Fibroblast of lung (primary cell): ENCODE measurements at regions not wholly inside any gene's neighbourhood (a gene's known extent, or its start where the extent isn't known, plus 50 kb on each side); places are given as distances from the start of the nearest gene placed in this dataset.

Experiments
- EZH2 ChIP-seq: IDR thresholded peaks from 2 replicates; pipeline ENCODE4 v1.5.1; 2012; ENCODE audit warnings: low read length, control low read depth, mild to moderate bottlenecking; ENCODE audit errors: missing control alignments
- TF ChIP-seq, protein P1 (sequence below), 2 donors: IDR thresholded peaks in 1 of 2; conservative IDR thresholded peaks in 1 of 2; 1 replicate in 1 of 2; 2 replicates in 1 of 2; pipeline ENCODE4 v1.5.1; 2011 to 2012; ENCODE audit warnings: low read length in 2 of 2, control low read depth in 1 of 2, inconsistent platforms in 1 of 2, low read depth in 1 of 2, mild to moderate bottlenecking in 1 of 2

- TF ChIP-seq, protein P1, sequence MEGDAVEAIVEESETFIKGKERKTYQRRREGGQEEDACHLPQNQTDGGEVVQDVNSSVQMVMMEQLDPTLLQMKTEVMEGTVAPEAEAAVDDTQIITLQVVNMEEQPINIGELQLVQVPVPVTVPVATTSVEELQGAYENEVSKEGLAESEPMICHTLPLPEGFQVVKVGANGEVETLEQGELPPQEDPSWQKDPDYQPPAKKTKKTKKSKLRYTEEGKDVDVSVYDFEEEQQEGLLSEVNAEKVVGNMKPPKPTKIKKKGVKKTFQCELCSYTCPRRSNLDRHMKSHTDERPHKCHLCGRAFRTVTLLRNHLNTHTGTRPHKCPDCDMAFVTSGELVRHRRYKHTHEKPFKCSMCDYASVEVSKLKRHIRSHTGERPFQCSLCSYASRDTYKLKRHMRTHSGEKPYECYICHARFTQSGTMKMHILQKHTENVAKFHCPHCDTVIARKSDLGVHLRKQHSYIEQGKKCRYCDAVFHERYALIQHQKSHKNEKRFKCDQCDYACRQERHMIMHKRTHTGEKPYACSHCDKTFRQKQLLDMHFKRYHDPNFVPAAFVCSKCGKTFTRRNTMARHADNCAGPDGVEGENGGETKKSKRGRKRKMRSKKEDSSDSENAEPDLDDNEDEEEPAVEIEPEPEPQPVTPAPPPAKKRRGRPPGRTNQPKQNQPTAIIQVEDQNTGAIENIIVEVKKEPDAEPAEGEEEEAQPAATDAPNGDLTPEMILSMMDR (conservative IDR thresholded peaks at IDR 0.05 in 1 of 2, IDR thresholded peaks at IDR 0.05 in 1 of 2; ENCODE audit: low read depth in 1 of 2, low read length in 2 of 2) = no peak
- TF ChIP-seq EZH2 = no peak
These were observed 1238.3 kb downstream of the TECRL start for GRCh38 chr4:63170923-63171322.
